AG09319 (cell line): ENCODE measurements at regions not wholly inside any gene's neighbourhood (a gene's known extent, or its start where the extent isn't known, plus 50 kb on each side); places are given as distances from the start of the nearest gene placed in this dataset.

ENCODE experiments used
- DNase-seq: peaks from one replicate; pipeline ENCODE4 v3.0.0-alpha.2; 2010; ENCODE audit warnings: low read depth; ENCODE audit errors: extremely low read depth
- CTCF ChIP-seq: IDR thresholded peaks from 2 replicates; pipeline ENCODE4 v1.5.1; 2011; ENCODE audit warnings: low read depth, mild to moderate bottlenecking, inconsistent platforms, low read length, moderate library complexity

GRCh38 chr6:74932232-74932888 is 273.5 kb downstream of the COL12A1 start:
- TF ChIP-seq CTCF = no peak

GRCh38 chr6:74931558-74931957 is 274.3 kb downstream of the COL12A1 start:
- peak; percentile 81 for DNase-seq
- no peak for TF ChIP-seq CTCF

More at GRCh38 chr6:74932232-74932888, 273.5 kb downstream of the COL12A1 start:
- DNase-seq = no peak

GRCh38 chr6:74928203-74928602 is 277.6 kb downstream of the COL12A1 start:
- TF ChIP-seq CTCF = no peak
- no peak for DNase-seq

GRCh38 chr6:74927299-74927698 is 278.6 kb downstream of the COL12A1 start:
- no peak for TF ChIP-seq CTCF
- DNase-seq = no peak

GRCh38 chr6:74925683-74926082 is 280.2 kb downstream of the COL12A1 start:
- DNase-seq = no peak
- no peak for TF ChIP-seq CTCF

- no peak for TF ChIP-seq CTCF
- DNase-seq = no peak
These were observed 291.0 kb downstream of the COL12A1 start for GRCh38 chr6:74914888-74915287.

GRCh38 chr6:74912234-74912633 is 293.6 kb downstream of the COL12A1 start:
- TF ChIP-seq CTCF = no peak
- no peak for DNase-seq
